SK-N-SH treated with all-trans-retinoic acid at 6 μM for 48 hours (cell line): ENCODE measurements at regions not wholly inside any gene's neighbourhood (a gene's known extent, or its start where the extent isn't known, plus 50 kb on each side); places are given as distances from the start of the nearest gene placed in this dataset.

Experiments used
- ATAC-seq: fragments of 200-7000 bp; cut with Tn5 transposase; 3 replicates; pipeline ENCODE4 v1.9.1; 2020; ENCODE audit warnings: mild to moderate bottlenecking, moderate library complexity
- ARNTL ChIP-seq: fragments of 450-650 bp; formaldehyde crosslinking; IDR thresholded peaks from 2 replicates; pipeline ENCODE4 v1.5.0; 2020; ENCODE audit warnings: low read depth, mild to moderate bottlenecking, moderate library complexity, borderline replicate concordance
- BACH2 ChIP-seq: fragments of 250-450 bp; sonication (Bioruptor Pico); IDR thresholded peaks from 2 replicates; pipeline ENCODE4 v1.9.0; 2021; ENCODE audit warnings: mild to moderate bottlenecking, borderline replicate concordance
- CSDC2 ChIP-seq: fragments of 250-450 bp; sonication (Bioruptor Pico); IDR thresholded peaks from 2 replicates; pipeline ENCODE4 v1.5.0; 2020; ENCODE audit warnings: mild to moderate bottlenecking, moderate library complexity
- ESRRG ChIP-seq: fragments of 250-450 bp; sonication (Bioruptor Pico); IDR thresholded peaks from 2 replicates; pipeline ENCODE4 v1.6.1; 2021; ENCODE audit warnings: mild to moderate bottlenecking
- GLIS3 ChIP-seq: fragments of 250-450 bp; sonication (Bioruptor Pico); IDR thresholded peaks from 2 replicates; pipeline ENCODE4 v1.5.0; 2020; ENCODE audit warnings: mild to moderate bottlenecking, moderate library complexity
- ISL1 ChIP-seq: fragments of 250-450 bp; sonication (Bioruptor Pico); IDR thresholded peaks from 2 replicates; pipeline ENCODE4 v2.1.2; 2022; ENCODE audit warnings: mild to moderate bottlenecking, moderate library complexity
- OSR1 ChIP-seq: fragments of 250-450 bp; sonication (Bioruptor Pico); IDR thresholded peaks from 2 replicates; pipeline ENCODE4 v1.8.0; 2022; ENCODE audit warnings: moderate library complexity, mild to moderate bottlenecking, inconsistent platforms
- PPARA ChIP-seq: fragments of 250-450 bp; sonication (Bioruptor Pico); IDR thresholded peaks from 2 replicates; pipeline ENCODE4 v1.5.0; 2020; ENCODE audit warnings: mild to moderate bottlenecking, borderline replicate concordance
- RARB ChIP-seq: fragments of 250-450 bp; sonication (Bioruptor Pico); IDR thresholded peaks from 2 replicates; pipeline ENCODE4 v1.8.0; 2021; ENCODE audit warnings: mild to moderate bottlenecking, moderate library complexity
- SNAI2 ChIP-seq: fragments of 250-450 bp; sonication (Bioruptor Pico); IDR thresholded peaks from 2 replicates; pipeline ENCODE4 v1.5.0; 2020; ENCODE audit warnings: mild to moderate bottlenecking, moderate library complexity
- TCF4 ChIP-seq: fragments of 250-450 bp; sonication (Bioruptor Pico); IDR thresholded peaks from 2 replicates; pipeline ENCODE4 v1.8.0; 2021; ENCODE audit warnings: mild to moderate bottlenecking, moderate library complexity, borderline replicate concordance
- TOX ChIP-seq: fragments of 250-450 bp; sonication (Bioruptor Pico); IDR thresholded peaks from 2 replicates; pipeline ENCODE4 v1.8.0; 2021; ENCODE audit warnings: mild to moderate bottlenecking, moderate library complexity, borderline replicate concordance
- ZC3H10 ChIP-seq: fragments of 250-450 bp; sonication (Bioruptor Pico); IDR thresholded peaks from 2 replicates; pipeline ENCODE4 v1.5.1; 2021; ENCODE audit warnings: mild to moderate bottlenecking, moderate library complexity
- ZFP3 ChIP-seq: fragments of 250-450 bp; sonication (Bioruptor Pico); IDR thresholded peaks from 2 replicates; pipeline ENCODE4 v1.5.0; 2020; ENCODE audit warnings: mild to moderate bottlenecking, moderate library complexity
- ZFP30 ChIP-seq: fragments of 450-650 bp; formaldehyde crosslinking; IDR thresholded peaks from 2 replicates; pipeline ENCODE4 v1.5.0; 2022; ENCODE audit warnings: mild to moderate bottlenecking, moderate library complexity
- ZNF565 ChIP-seq: fragments of 450-650 bp; formaldehyde crosslinking; conservative IDR thresholded peaks from 2 replicates; pipeline ENCODE4 v1.5.0; 2020; ENCODE audit warnings: low read depth, mild to moderate bottlenecking, moderate library complexity
- ZNF70 ChIP-seq: fragments of 450-650 bp; formaldehyde crosslinking; IDR thresholded peaks from 2 replicates; pipeline ENCODE4 v1.5.0; 2020; ENCODE audit warnings: mild to moderate bottlenecking, moderate library complexity
- TF ChIP-seq, protein P1 (sequence below): fragments of 250-450 bp; sonication (Bioruptor Pico); IDR thresholded peaks from 2 replicates; pipeline ENCODE4 v1.8.0; 2020; ENCODE audit warnings: mild to moderate bottlenecking, moderate library complexity, borderline replicate concordance
- TF ChIP-seq, protein P2 (sequence below): fragments of 250-450 bp; sonication (Bioruptor Pico); IDR thresholded peaks from 2 replicates; pipeline ENCODE4 v1.8.0; 2021; ENCODE audit warnings: low read depth, mild to moderate bottlenecking, moderate library complexity, borderline replicate concordance
- TF ChIP-seq, protein P3 (sequence below): fragments of 250-450 bp; sonication (Bioruptor Pico); IDR thresholded peaks from 2 replicates; pipeline ENCODE4 v1.5.0; 2020; ENCODE audit warnings: mild to moderate bottlenecking, moderate library complexity
- TF ChIP-seq, protein P4 (sequence below): fragments of 250-450 bp; sonication (Bioruptor Pico); IDR thresholded peaks from 2 replicates; pipeline ENCODE4 v1.5.1; 2021; ENCODE audit warnings: mild to moderate bottlenecking, moderate library complexity
- TF ChIP-seq, protein P5 (sequence below): fragments of 250-450 bp; sonication (Bioruptor Pico); IDR thresholded peaks from 2 replicates; pipeline ENCODE4 v1.5.1; 2020; ENCODE audit warnings: low read depth, mild to moderate bottlenecking, moderate library complexity

DNA sequence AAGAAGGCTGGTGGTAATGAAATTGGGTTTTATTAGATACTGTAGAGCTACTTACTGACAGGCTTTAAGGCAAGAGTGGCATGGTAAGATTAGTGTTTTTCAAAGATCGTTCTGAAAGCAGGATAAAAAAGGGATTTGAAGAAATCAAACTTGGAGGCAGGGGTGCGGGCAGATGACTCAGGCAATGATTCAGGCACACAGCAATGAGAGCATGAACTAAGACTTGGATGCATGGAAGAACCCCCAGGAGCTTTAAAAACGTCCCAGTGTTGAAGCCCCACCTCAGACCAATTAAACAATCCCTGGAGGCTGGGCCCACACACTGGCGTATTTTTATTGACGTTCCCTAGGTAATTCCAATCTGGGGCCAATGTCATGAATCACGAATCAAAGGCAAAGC, 102.5 kb downstream of the SREK1 start:
- ATAC-seq: no peak
- no peak for TF ChIP-seq OSR1
- TF ChIP-seq BACH2 (CRISPR knock-in tag): no peak
- no peak for TF ChIP-seq ZFP30 (CRISPR knock-in tag)
- TF ChIP-seq TCF4 (CRISPR knock-in tag): no peak
- no peak for TF ChIP-seq RARB (CRISPR knock-in tag)
- TF ChIP-seq, protein P1, sequence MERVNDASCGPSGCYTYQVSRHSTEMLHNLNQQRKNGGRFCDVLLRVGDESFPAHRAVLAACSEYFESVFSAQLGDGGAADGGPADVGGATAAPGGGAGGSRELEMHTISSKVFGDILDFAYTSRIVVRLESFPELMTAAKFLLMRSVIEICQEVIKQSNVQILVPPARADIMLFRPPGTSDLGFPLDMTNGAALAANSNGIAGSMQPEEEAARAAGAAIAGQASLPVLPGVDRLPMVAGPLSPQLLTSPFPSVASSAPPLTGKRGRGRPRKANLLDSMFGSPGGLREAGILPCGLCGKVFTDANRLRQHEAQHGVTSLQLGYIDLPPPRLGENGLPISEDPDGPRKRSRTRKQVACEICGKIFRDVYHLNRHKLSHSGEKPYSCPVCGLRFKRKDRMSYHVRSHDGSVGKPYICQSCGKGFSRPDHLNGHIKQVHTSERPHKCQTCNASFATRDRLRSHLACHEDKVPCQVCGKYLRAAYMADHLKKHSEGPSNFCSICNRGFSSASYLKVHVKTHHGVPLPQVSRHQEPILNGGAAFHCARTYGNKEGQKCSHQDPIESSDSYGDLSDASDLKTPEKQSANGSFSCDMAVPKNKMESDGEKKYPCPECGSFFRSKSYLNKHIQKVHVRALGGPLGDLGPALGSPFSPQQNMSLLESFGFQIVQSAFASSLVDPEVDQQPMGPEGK (CRISPR knock-in tag): no peak
- TF ChIP-seq ZNF70 (CRISPR knock-in tag): no peak
- TF ChIP-seq ESRRG (CRISPR knock-in tag): no peak
- no peak for TF ChIP-seq PPARA (CRISPR knock-in tag)
- no peak for TF ChIP-seq GLIS3 (CRISPR knock-in tag)
- TF ChIP-seq SNAI2 (CRISPR knock-in tag): no peak
- TF ChIP-seq, protein P2, sequence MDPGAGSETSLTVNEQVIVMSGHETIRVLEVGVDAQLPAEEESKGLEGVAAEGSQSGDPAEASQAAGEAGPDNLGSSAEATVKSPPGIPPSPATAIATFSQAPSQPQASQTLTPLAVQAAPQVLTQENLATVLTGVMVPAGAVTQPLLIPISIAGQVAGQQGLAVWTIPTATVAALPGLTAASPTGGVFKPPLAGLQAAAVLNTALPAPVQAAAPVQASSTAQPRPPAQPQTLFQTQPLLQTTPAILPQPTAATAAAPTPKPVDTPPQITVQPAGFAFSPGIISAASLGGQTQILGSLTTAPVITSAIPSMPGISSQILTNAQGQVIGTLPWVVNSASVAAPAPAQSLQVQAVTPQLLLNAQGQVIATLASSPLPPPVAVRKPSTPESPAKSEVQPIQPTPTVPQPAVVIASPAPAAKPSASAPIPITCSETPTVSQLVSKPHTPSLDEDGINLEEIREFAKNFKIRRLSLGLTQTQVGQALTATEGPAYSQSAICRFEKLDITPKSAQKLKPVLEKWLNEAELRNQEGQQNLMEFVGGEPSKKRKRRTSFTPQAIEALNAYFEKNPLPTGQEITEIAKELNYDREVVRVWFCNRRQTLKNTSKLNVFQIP: no peak
- TF ChIP-seq, protein P3, sequence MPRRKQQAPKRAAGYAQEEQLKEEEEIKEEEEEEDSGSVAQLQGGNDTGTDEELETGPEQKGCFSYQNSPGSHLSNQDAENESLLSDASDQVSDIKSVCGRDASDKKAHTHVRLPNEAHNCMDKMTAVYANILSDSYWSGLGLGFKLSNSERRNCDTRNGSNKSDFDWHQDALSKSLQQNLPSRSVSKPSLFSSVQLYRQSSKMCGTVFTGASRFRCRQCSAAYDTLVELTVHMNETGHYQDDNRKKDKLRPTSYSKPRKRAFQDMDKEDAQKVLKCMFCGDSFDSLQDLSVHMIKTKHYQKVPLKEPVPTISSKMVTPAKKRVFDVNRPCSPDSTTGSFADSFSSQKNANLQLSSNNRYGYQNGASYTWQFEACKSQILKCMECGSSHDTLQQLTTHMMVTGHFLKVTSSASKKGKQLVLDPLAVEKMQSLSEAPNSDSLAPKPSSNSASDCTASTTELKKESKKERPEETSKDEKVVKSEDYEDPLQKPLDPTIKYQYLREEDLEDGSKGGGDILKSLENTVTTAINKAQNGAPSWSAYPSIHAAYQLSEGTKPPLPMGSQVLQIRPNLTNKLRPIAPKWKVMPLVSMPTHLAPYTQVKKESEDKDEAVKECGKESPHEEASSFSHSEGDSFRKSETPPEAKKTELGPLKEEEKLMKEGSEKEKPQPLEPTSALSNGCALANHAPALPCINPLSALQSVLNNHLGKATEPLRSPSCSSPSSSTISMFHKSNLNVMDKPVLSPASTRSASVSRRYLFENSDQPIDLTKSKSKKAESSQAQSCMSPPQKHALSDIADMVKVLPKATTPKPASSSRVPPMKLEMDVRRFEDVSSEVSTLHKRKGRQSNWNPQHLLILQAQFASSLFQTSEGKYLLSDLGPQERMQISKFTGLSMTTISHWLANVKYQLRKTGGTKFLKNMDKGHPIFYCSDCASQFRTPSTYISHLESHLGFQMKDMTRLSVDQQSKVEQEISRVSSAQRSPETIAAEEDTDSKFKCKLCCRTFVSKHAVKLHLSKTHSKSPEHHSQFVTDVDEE (CRISPR knock-in tag): no peak
- TF ChIP-seq CSDC2 (CRISPR knock-in tag): no peak
- no peak for TF ChIP-seq ZC3H10
- TF ChIP-seq ARNTL (CRISPR knock-in tag): no peak
- TF ChIP-seq, protein P4, sequence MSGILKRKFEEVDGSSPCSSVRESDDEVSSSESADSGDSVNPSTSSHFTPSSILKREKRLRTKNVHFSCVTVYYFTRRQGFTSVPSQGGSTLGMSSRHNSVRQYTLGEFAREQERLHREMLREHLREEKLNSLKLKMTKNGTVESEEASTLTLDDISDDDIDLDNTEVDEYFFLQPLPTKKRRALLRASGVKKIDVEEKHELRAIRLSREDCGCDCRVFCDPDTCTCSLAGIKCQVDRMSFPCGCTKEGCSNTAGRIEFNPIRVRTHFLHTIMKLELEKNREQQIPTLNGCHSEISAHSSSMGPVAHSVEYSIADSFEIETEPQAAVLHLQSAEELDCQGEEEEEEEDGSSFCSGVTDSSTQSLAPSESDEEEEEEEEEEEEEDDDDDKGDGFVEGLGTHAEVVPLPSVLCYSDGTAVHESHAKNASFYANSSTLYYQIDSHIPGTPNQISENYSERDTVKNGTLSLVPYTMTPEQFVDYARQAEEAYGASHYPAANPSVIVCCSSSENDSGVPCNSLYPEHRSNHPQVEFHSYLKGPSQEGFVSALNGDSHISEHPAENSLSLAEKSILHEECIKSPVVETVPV (CRISPR knock-in tag): no peak
- TF ChIP-seq ISL1 (CRISPR knock-in tag): no peak
- TF ChIP-seq TOX: no peak

DNA sequence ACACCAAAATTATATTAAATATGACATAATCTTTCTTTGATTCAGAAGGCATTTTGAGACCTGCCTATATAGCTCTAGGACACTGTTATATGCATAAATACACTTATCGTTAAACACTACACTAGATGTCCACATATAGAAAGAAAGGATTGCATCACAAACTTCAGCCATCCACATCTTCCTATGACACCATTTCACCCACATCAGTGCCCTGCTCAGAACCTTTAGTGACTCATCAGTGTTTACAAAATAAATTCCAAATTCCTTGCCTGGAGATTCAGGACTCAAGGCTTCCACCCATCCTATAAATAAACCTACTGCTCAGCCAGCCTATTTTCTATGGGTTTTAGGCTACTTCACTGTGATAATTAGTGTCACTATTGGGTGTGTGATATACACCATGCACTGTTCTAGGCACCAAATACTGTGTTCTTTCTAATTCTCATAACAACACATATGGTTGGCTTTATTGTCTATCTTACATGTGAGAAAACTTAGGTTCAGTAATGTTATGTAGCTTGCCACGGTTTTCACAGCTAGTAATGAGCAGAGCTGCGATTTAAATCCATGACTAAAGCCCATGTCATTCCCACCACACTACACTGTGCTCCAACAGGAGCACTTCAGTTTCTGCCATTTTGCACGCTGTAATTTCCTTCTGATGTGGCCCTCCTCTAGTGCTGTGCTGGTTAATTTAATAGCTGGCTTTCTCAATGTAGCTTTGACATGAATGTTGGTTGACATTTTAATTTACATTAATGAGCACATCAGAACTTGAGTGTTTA, 103.3 kb downstream of the SREK1 start:
- TF ChIP-seq ZNF565 (no peak), ZFP3 (CRISPR knock-in tag) (no peak), BACH2 (CRISPR knock-in tag) (no peak), ESRRG (CRISPR knock-in tag) (no peak), CSDC2 (CRISPR knock-in tag) (no peak), OSR1 (no peak)
- TF ChIP-seq, protein P5, sequence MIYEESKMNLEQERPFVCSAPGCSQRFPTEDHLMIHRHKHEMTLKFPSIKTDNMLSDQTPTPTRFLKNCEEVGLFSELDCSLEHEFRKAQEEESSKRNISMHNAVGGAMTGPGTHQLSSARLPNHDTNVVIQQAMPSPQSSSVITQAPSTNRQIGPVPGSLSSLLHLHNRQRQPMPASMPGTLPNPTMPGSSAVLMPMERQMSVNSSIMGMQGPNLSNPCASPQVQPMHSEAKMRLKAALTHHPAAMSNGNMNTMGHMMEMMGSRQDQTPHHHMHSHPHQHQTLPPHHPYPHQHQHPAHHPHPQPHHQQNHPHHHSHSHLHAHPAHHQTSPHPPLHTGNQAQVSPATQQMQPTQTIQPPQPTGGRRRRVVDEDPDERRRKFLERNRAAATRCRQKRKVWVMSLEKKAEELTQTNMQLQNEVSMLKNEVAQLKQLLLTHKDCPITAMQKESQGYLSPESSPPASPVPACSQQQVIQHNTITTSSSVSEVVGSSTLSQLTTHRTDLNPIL: no peak
- TF ChIP-seq, protein P1 (CRISPR knock-in tag): no peak
- ATAC-seq: peak; percentile 47; the same call in 2 of the 3 replicates
